ENCODE measurements at regions not wholly inside any gene's neighbourhood (a gene's known extent, or its start where the extent isn't known, plus 50 kb on each side); places are given as distances from the start of the nearest gene placed in this dataset.

DNA sequence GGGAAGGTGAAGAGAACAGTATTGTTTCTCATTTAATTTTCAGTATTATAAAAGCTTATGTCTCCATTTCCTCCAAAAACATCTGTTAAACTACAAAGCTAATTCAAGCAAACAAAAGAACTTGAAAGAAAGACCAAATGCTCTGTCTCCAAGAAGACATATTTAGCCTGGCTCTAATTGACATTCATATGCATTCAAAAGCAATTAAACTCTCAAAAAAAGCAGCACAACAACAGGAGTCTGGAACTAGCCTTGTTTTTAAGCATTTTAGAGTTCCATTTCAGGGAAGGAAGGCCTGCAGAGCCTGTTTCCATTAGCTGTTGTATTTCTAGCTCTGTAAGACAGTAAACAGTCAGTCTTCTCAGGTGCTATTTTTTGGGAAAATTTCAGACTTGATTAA lies 447.9 kb downstream of the TDRD15 start:
- ChIA-PET CTCF (no interaction called here), POLR2A (no interaction called here)
- TF ChIP-seq, protein P1, sequence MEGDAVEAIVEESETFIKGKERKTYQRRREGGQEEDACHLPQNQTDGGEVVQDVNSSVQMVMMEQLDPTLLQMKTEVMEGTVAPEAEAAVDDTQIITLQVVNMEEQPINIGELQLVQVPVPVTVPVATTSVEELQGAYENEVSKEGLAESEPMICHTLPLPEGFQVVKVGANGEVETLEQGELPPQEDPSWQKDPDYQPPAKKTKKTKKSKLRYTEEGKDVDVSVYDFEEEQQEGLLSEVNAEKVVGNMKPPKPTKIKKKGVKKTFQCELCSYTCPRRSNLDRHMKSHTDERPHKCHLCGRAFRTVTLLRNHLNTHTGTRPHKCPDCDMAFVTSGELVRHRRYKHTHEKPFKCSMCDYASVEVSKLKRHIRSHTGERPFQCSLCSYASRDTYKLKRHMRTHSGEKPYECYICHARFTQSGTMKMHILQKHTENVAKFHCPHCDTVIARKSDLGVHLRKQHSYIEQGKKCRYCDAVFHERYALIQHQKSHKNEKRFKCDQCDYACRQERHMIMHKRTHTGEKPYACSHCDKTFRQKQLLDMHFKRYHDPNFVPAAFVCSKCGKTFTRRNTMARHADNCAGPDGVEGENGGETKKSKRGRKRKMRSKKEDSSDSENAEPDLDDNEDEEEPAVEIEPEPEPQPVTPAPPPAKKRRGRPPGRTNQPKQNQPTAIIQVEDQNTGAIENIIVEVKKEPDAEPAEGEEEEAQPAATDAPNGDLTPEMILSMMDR (IDR thresholded peaks at IDR 0.05; ENCODE audit: insufficient read depth, low read depth, low read length), result no peak
- no peak for DNase-seq (ENCODE audit: low read depth)
- Histone ChIP-seq H3K4me3 (ENCODE audit: low read depth, low read length) (no peak overlapping the region), H3K27me3 (ENCODE audit: control insufficient read depth, insufficient read depth, low read length) (no peaks in the 10 kb centered on the region), H3K36me3 (ENCODE audit: control insufficient read depth, insufficient read depth, low read length) (no peaks in the 10 kb centered on the region)

DNA sequence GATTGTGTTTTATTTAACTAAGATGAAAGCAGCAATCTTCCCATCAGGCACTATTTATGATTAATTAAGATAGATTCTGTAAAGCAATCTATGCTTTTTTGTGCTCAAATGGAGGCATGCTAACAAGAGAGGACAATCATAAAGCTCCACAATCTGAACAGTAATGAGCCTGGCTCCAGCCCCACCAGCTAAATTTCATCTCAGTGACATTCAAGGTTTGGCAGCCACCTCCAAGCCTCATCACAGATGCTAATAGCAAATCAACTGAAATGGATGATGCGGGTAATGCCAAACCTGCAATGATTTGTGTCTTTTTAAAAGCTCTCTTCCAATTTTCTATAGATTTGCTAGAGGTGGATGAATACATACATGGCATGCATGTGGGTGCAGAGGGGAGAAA lies 456.6 kb downstream of the TDRD15 start:
- H3K4me3 ChIP-seq (ENCODE audit: low read depth, low read length), result no peak overlapping the region
- TF ChIP-seq, protein P1 (IDR thresholded peaks at IDR 0.05; ENCODE audit: insufficient read depth, low read depth, low read length), result no peak
- no peak for DNase-seq (ENCODE audit: low read depth)
- no peaks in the 10 kb centered on the region for H3K27me3 ChIP-seq (ENCODE audit: control insufficient read depth, insufficient read depth, low read length)
- POLR2A ChIA-PET, result no interaction called here
- H3K36me3 ChIP-seq (ENCODE audit: control insufficient read depth, insufficient read depth, low read length), result no peaks in the 10 kb centered on the region
- CTCF ChIA-PET, result interaction anchor here (0.6 kb wide), 1 partner anchor 388 kb away, joined by 4 read pairs; no protein-coding TSS in a partner anchor

DNA sequence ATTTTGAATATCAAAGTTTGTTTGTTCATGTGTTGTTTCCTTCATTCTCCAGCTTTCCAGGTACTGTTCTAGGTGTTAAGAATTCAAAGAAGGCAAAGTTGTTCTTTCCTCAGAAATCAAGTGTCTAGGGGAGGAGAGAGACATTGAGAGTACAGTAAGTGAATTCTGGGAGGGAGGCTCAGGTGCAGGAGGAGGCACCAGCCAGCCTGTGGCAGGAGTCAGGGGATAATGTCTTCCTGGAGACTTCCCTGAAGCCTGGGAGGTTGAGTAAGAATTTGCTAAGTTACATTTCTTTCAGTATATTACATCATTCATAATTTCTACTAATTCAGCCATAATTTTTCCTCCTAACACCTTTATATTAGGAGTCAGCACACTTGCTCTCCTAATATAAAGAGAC lies 462.1 kb downstream of the TDRD15 start:
- TF ChIP-seq, protein P1 (IDR thresholded peaks at IDR 0.05; ENCODE audit: insufficient read depth, low read depth, low read length), result no peak
- Histone ChIP-seq H3K27me3 (ENCODE audit: control insufficient read depth, insufficient read depth, low read length) (no peaks in the 10 kb centered on the region), H3K36me3 (ENCODE audit: control insufficient read depth, insufficient read depth, low read length) (no peaks in the 10 kb centered on the region), H3K4me3 (ENCODE audit: low read depth, low read length) (no peak overlapping the region)
- ChIA-PET POLR2A (no interaction called here), CTCF (no interaction called here)
- DNase-seq (ENCODE audit: low read depth), result no peak

DNA sequence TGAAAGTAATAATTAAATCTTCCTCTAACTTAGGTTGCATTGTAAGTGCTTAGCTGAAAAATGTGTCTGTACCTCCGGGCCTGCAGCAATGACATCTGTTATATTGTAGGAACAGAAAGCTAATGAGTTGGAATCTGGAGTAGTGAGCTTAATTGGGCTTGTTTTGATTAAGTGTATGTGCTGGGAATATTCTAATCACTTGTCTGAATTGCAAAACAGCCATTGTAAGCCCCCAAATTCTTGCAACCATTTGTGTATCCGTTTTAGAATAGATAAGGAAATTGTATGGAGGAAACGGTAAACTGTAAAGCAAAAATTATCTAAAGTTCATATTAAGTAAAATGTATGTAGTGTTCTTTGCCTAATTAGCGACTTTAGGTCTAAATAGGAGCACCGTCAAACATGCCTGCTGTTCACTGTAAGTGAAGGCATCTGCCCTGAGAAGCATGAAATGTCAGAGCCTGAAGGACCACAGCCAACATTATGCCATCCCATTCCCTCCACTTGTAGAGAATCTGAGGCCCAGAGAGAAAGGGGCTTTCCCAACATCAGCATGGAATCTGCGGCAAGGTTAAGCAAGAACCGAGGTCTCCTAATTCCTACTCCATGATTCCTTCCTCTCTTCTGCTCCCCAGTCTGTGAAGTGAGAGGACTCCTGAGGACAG lies 466.4 kb downstream of the TDRD15 start:
- TF ChIP-seq, protein P1 (IDR thresholded peaks at IDR 0.05; ENCODE audit: insufficient read depth, low read depth, low read length), result no peak
- POLR2A ChIA-PET, result no interaction called here
- no peak for DNase-seq (ENCODE audit: low read depth)
- H3K36me3 ChIP-seq (ENCODE audit: control insufficient read depth, insufficient read depth, low read length), result no peaks in the 10 kb centered on the region
- CTCF ChIA-PET, result interaction anchor here (0.7 kb wide), 1 partner anchor 14 kb away, joined by 3 read pairs; no protein-coding TSS in a partner anchor
- H3K27me3 ChIP-seq (ENCODE audit: control insufficient read depth, insufficient read depth, low read length), result no peaks in the 10 kb centered on the region
- H3K4me3 ChIP-seq (ENCODE audit: low read depth, low read length), result no peak overlapping the region

DNA sequence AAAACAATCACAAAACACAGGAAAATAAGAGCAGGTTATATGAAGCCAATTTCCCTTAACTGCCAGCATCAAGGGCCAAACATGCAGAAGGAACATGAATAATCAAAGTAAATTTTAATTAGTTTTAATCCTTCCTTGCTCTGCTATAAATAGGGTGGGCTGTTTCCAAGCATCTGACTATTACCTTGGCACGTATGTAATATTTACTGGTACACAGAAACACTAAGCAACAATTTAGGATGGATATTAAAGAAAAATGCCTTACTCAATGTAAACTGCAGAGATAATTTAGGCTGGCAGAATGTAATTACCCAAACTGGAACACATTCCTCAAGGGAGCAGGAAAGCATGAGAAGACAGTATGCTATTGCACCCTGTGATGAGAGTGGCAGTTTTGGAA lies 468.2 kb downstream of the TDRD15 start:
- Histone ChIP-seq H3K27me3 (ENCODE audit: control insufficient read depth, insufficient read depth, low read length) (no peaks in the 10 kb centered on the region), H3K4me3 (ENCODE audit: low read depth, low read length) (no peak overlapping the region), H3K36me3 (ENCODE audit: control insufficient read depth, insufficient read depth, low read length) (no peaks in the 10 kb centered on the region)
- TF ChIP-seq, protein P1 (IDR thresholded peaks at IDR 0.05; ENCODE audit: insufficient read depth, low read depth, low read length), result no peak
- DNase-seq (ENCODE audit: low read depth), result no peak
- CTCF ChIA-PET, result no interaction called here
- POLR2A ChIA-PET, result no interaction called here

Data from BJ (cell line).